GM23248 (cell line): ENCODE measurements at regions not wholly inside any gene's neighbourhood (a gene's known extent, or its start where the extent isn't known, plus 50 kb on each side); places are given as distances from the start of the nearest gene placed in this dataset.

Source experiments
- DNase-seq: peaks from one replicate; pipeline ENCODE4 v3.0.0-alpha.2; 2015
- H2AFZ ChIP-seq: fragments of 200-600 bp; sonication (generic); 2 replicates; pipeline ENCODE4 v1.6.1; 2016; ENCODE audit warnings: antibody characterized with exemption
- H3F3A ChIP-seq: fragments of 200-600 bp; sonication (generic); 2 replicates; pipeline ENCODE4 v1.6.1; 2016; ENCODE audit warnings: mild to moderate bottlenecking, antibody characterized with exemption, mixed run types; ENCODE audit not compliant: insufficient read depth
- H3K27ac ChIP-seq: fragments of 200-600 bp; sonication (generic); 2 replicates; pipeline ENCODE4 v1.5.1; 2016; ENCODE audit warnings: mild to moderate bottlenecking
- H3K27me3 ChIP-seq: fragments of 200-600 bp; sonication (generic); replicated peaks from 2 replicates; pipeline ENCODE4 v1.6.1; 2016; ENCODE audit warnings: mild to moderate bottlenecking; ENCODE audit not compliant: insufficient read depth
- H3K36me3 ChIP-seq: fragments of 200-600 bp; sonication (generic); 2 replicates; pipeline ENCODE4 v1.6.1; 2016; ENCODE audit warnings: low read depth, mild to moderate bottlenecking
- H3K4me1 ChIP-seq: fragments of 200-600 bp; sonication (generic); 2 replicates; pipeline ENCODE4 v1.6.1; 2016; ENCODE audit warnings: mild to moderate bottlenecking; ENCODE audit not compliant: insufficient read depth
- H3K4me2 ChIP-seq: fragments of 200-600 bp; sonication (generic); one replicate; pipeline ENCODE4 v1.6.1; 2016; ENCODE audit warnings: mild to moderate bottlenecking; ENCODE audit not compliant: unreplicated experiment
- H3K4me3 ChIP-seq: fragments of 200-600 bp; sonication (generic); 2 replicates; pipeline ENCODE4 v1.5.1; 2016; ENCODE audit warnings: mild to moderate bottlenecking
- H3K79me2 ChIP-seq: fragments of 200-600 bp; sonication (generic); 2 replicates; pipeline ENCODE4 v1.6.1; 2016; ENCODE audit warnings: mild to moderate bottlenecking; ENCODE audit not compliant: insufficient read depth
- H3K9ac ChIP-seq: fragments of 200-600 bp; sonication (generic); 2 replicates; pipeline ENCODE4 v1.6.1; 2016; ENCODE audit warnings: mild to moderate bottlenecking
- H3K9me2 ChIP-seq: fragments of 200-600 bp; sonication (generic); 2 replicates; pipeline ENCODE4 v1.6.1; 2016; ENCODE audit warnings: mixed run types, mild to moderate bottlenecking, moderate library complexity; ENCODE audit not compliant: insufficient read depth
- H3K9me3 ChIP-seq: fragments of 200-600 bp; sonication (generic); one replicate; pipeline ENCODE4 v1.6.1; 2017; ENCODE audit warnings: low read depth
- H4K20me1 ChIP-seq: fragments of 200-600 bp; sonication (generic); 2 replicates; pipeline ENCODE4 v1.6.0; 2016; ENCODE audit not compliant: insufficient read depth
- EZH2 ChIP-seq: fragments of 200-600 bp; sonication (generic); IDR thresholded peaks from 2 replicates; pipeline ENCODE4 v1.6.1; 2018; ENCODE audit warnings: antibody characterized with exemption, mild to moderate bottlenecking; ENCODE audit not compliant: insufficient read depth, poor library complexity, severe bottlenecking
- EZH2phosphoT487 ChIP-seq: fragments of 200-600 bp; sonication (generic); IDR thresholded peaks from 2 replicates; pipeline ENCODE4 v1.6.1; 2018; ENCODE audit warnings: antibody characterized with exemption, moderate library complexity, mild to moderate bottlenecking, low read depth; ENCODE audit not compliant: insufficient read depth
- WGBS, 2 experiments: methylation state at CpG; one replicate each; pipeline ENCODE4 v1.1.6; 2015 to 2017; ENCODE audit warnings: low lambda C conversion rate in 2 of 2, low coverage in 1 of 2; ENCODE audit errors: missing lambda C conversion rate in 2 of 2; 5-methylcytosine and 5-hydroxymethylcytosine counted together
- in situ Hi-C: fragments of 300-500 bp; cut with MboI; formaldehyde crosslinking; loops from 2 replicates; pipeline ENCODE4 v1.15.0; 2020

DNA sequence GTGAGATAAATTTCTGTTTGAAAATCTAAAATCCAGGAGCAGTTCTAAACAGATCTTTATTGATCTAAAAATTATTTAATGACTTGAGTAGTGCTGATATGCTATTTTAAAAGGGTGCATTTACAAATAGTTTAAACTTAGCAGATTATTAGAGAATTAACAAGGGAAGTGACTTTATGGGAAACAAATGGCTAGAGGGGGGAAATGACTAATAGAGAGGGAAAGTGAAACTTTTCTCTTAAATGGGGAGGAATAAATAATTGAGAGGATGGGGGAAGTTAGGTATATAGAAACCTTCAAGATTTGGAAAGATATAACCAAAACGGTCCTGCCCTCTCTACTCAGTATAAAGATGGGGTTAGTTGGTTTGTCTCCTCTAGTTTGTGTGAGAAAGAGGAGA is 90.1 kb upstream of the ARMC3 start:
- in situ Hi-C loops, result no loop called here
- Histone ChIP-seq H3K9me2 (no peaks in the 10 kb centered on the region), H3K36me3 (no peaks in the 10 kb centered on the region), H3K4me1 (no peaks in the 10 kb centered on the region), H3K27me3 (no peaks in the 10 kb centered on the region), H2AFZ (no peak overlapping the region), H3F3A (no peaks in the 10 kb centered on the region), H4K20me1 (no peaks in the 10 kb centered on the region), H3K4me3 (no peak overlapping the region), H3K27ac (no peak overlapping the region), H3K9ac (no peak overlapping the region), H3K4me2 (no peak overlapping the region), H3K79me2 (no peaks in the 10 kb centered on the region), H3K9me3 (no peaks in the 10 kb centered on the region)
- no peak for DNase-seq
- WGBS, 2 experiments, result 95 to 97% methylated on average over 1 of the region's 1 CpG
- TF ChIP-seq EZH2 (no peak), EZH2phosphoT487 (no peak)

DNA sequence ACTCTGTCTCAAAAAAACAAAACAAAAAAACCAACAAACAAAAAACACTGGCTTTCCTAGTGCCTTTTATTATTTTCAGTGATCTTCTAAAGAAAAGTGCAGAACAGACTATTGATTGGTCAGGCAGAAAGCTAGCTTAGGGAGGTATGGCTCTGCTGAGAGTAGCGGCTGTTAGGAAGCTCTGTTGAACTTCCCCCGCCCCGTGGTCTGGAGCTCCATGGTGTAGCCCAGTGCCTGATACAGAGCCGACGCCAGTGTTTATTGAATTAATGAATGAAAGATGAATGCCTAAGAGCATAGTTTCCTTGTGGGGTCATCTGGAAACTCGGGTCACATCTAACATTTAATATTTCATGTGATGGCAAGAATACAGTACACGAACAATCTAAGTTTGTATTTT is 90.5 kb upstream of the ARMC3 start:
- Histone ChIP-seq H2AFZ (no peak overlapping the region), H3K79me2 (no peaks in the 10 kb centered on the region), H4K20me1 (no peaks in the 10 kb centered on the region), H3K4me2 (no peak overlapping the region), H3K9me3 (no peaks in the 10 kb centered on the region), H3K9ac (no peak overlapping the region), H3K27me3 (no peaks in the 10 kb centered on the region), H3K27ac (no peak overlapping the region), H3K9me2 (no peaks in the 10 kb centered on the region), H3F3A (no peaks in the 10 kb centered on the region), H3K4me3 (no peak overlapping the region), H3K4me1 (no peaks in the 10 kb centered on the region), H3K36me3 (no peaks in the 10 kb centered on the region)
- 77 to 80% methylated on average over 7 of the region's 7 CpGs for WGBS, 2 experiments
- in situ Hi-C loops, result no loop called here
- TF ChIP-seq EZH2 (no peak), EZH2phosphoT487 (no peak)
- no peak for DNase-seq

DNA sequence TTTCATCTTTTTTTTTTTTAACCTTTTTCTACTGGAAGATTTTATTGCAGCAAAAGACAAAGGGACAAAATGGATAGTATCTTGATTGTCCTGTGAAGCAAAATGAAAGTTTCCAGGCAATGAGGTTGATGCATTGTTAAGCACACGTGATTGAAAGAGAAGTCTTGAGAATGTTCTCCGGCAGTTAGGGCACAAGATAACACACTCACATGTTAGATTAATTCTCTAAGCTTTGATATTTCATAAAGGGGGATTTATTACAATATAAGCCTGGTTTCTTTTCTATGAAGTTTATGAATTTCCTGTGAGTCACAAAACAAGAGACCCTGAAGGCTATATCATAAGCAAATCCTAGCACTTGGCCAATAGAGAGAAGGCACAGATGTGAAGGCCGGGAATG is 93.4 kb upstream of the ARMC3 start:
- DNase-seq, result no peak
- Histone ChIP-seq H3K4me2 (no peak overlapping the region), H4K20me1 (no peaks in the 10 kb centered on the region), H3K36me3 (no peaks in the 10 kb centered on the region), H3K4me1 (no peaks in the 10 kb centered on the region), H3K79me2 (no peaks in the 10 kb centered on the region), H3K9ac (no peak overlapping the region), H3K9me3 (no peaks in the 10 kb centered on the region), H3K27me3 (no peaks in the 10 kb centered on the region), H3K4me3 (no peak overlapping the region), H2AFZ (no peak overlapping the region), H3K9me2 (no peaks in the 10 kb centered on the region), H3K27ac (no peak overlapping the region), H3F3A (no peaks in the 10 kb centered on the region)
- WGBS, 2 experiments, result 93 to 97% methylated on average over 3 of the region's 3 CpGs
- TF ChIP-seq EZH2 (no peak), EZH2phosphoT487 (no peak)
- in situ Hi-C loops, result no loop called here

DNA sequence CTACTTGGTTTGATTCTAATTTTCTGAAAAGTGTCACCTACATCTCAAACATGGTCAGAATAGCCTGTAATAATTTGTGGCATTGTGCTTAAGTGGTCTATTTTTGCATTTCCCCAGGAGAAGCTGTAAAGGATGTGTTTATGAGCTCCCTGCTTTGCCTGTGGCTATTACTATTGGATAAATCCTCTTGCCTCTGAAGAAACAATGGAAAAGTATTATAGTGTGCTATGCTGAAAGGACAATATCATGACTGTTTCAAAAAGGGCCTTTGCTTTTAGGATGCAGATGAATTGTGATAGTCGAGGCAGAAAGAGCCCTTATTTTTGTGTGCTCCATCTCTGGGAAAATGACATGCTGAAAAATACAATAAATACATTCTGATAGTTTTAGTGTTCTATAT is 94.1 kb upstream of the ARMC3 start:
- Histone ChIP-seq H3K27me3 (no peaks in the 10 kb centered on the region), H3K9me3 (no peaks in the 10 kb centered on the region), H3K79me2 (no peaks in the 10 kb centered on the region), H4K20me1 (no peaks in the 10 kb centered on the region), H3K27ac (no peak overlapping the region), H3K4me1 (peaks cover 7% of the 10 kb centered on the region), H3K4me2 (no peak overlapping the region), H3K36me3 (no peaks in the 10 kb centered on the region), H3K4me3 (no peak overlapping the region), H3K9ac (no peak overlapping the region), H3K9me2 (no peaks in the 10 kb centered on the region), H3F3A (no peaks in the 10 kb centered on the region), H2AFZ (no peak overlapping the region)
- in situ Hi-C loops, result no loop called here
- no peak for DNase-seq
- 86 to 100% methylated on average over 1 of the region's 1 CpG for WGBS, 2 experiments
- TF ChIP-seq EZH2, result no peak
- no peak for TF ChIP-seq EZH2phosphoT487

DNA sequence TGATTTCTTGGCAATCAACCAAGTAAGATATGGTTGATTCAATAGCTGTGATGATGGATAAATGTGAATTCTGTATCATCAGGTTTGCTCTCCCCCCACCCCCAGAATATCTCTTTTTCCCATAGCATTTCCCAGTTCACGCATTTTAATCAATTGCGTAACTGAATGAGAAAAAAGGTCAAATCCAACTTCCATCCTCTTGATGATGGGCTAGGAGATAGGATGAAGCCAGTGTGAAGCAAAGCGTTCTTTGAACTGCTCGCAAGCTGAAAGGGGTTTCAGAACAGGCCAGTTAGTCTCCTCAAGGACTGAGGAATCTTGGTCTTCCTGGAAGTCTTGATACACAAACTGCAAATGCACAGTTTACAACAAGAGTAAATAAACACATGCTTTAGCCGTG is 94.5 kb upstream of the ARMC3 start:
- no peaks in the 10 kb centered on the region for H4K20me1 ChIP-seq
- H3K27ac ChIP-seq, result no peak overlapping the region
- no peaks in the 10 kb centered on the region for H3K79me2 ChIP-seq
- WGBS, 2 experiments, result 90 to 93% methylated on average over 5 of the region's 5 CpGs
- no peaks in the 10 kb centered on the region for H3K9me2 ChIP-seq
- H3K27me3 ChIP-seq, result no peaks in the 10 kb centered on the region
- peaks cover 11% of the 10 kb centered on the region for H3K4me1 ChIP-seq
- H3K9ac ChIP-seq, result no peak overlapping the region
- H3F3A ChIP-seq, result 0 out of 2 replicates have a peak, but pooled peaks cover 3% of the 10 kb centered on the region
- no peaks in the 10 kb centered on the region for H3K36me3 ChIP-seq
- no peak overlapping the region for H3K4me3 ChIP-seq
- TF ChIP-seq EZH2, result no peak
- TF ChIP-seq EZH2phosphoT487, result no peak
- no peak for DNase-seq
- no peak overlapping the region for H3K4me2 ChIP-seq
- in situ Hi-C loops, result no loop called here
- no peaks in the 10 kb centered on the region for H3K9me3 ChIP-seq
- H2AFZ ChIP-seq, result no peak overlapping the region
